ENCODE measurements at regions not wholly inside any gene's neighbourhood (a gene's known extent, or its start where the extent isn't known, plus 50 kb on each side); places are given as distances from the start of the nearest gene placed in this dataset.

DNA sequence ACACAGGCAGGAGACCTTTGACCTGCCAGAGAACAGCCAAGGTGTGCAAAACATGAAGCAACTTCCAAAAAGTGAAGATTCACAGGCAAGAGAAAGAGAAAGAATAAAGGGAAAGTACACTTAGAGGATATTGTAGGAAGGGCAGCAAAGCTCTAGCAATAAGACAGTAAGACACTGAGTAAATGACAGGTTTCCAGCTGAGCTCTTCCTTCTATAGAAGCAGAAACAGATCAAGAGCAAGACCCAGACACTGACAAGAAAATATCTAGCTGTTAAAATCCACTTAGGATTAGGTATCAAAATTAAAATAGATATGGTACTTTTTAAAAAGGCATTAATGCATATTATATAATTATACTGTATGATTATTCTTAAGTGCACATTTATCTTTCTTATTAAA lies 333.4 kb downstream of the RAP2B start:
- TF ChIP-seq, protein P1, sequence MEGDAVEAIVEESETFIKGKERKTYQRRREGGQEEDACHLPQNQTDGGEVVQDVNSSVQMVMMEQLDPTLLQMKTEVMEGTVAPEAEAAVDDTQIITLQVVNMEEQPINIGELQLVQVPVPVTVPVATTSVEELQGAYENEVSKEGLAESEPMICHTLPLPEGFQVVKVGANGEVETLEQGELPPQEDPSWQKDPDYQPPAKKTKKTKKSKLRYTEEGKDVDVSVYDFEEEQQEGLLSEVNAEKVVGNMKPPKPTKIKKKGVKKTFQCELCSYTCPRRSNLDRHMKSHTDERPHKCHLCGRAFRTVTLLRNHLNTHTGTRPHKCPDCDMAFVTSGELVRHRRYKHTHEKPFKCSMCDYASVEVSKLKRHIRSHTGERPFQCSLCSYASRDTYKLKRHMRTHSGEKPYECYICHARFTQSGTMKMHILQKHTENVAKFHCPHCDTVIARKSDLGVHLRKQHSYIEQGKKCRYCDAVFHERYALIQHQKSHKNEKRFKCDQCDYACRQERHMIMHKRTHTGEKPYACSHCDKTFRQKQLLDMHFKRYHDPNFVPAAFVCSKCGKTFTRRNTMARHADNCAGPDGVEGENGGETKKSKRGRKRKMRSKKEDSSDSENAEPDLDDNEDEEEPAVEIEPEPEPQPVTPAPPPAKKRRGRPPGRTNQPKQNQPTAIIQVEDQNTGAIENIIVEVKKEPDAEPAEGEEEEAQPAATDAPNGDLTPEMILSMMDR (IDR thresholded peaks at IDR 0.05), result no peak
- no peak for TF ChIP-seq POLR2AphosphoS5 (IDR thresholded peaks at IDR 0.05)

Data from esophagus muscularis mucosa (tissue), 3 donors.